ENCODE measurements at regions not wholly inside any gene's neighbourhood (a gene's known extent, or its start where the extent isn't known, plus 50 kb on each side); places are given as distances from the start of the nearest gene placed in this dataset.
"Not testable (repeated sequence)": the region's sequence is repeated elsewhere in the genome, so short reads cannot be mapped to it uniquely, and the experiment has no call there.

GRCh38 chr14:106329987-106330774 lies 803.8 kb downstream of the TMEM121 start:
- TF ChIP-seq CTCF (IDR thresholded peaks at IDR 0.05); POLR2AphosphoS5 (IDR thresholded peaks at IDR 0.05; ENCODE audit: insufficient read depth in 1 of 2, low read depth in 1 of 2): not testable (repeated sequence)
